Mesothelial cell of epicardium (in vitro differentiated cells): ENCODE measurements at regions not wholly inside any gene's neighbourhood (a gene's known extent, or its start where the extent isn't known, plus 50 kb on each side); places are given as distances from the start of the nearest gene placed in this dataset.

Source experiments
- DNase-seq, 2 experiments: peaks; one replicate each; pipeline ENCODE4 v3.0.0; 2021; ENCODE audit warnings: low spot score in 2 of 2; ENCODE audit not compliant: unreplicated experiment in 2 of 2
- H3K27ac Mint-ChIP-seq: 2 replicates; pipeline ENCODE4 v1.8.0; 2021; ENCODE audit warnings: mixed read lengths
- H3K27me3 Mint-ChIP-seq: 2 replicates; pipeline ENCODE4 v1.8.0; 2021; ENCODE audit warnings: low read depth, mixed read lengths
- H3K36me3 Mint-ChIP-seq: 2 replicates; pipeline ENCODE4 v1.8.0; 2021; ENCODE audit warnings: mixed read lengths
- H3K4me1 Mint-ChIP-seq: 2 replicates; pipeline ENCODE4 v1.8.0; 2021; ENCODE audit warnings: mixed read lengths
- H3K4me3 Mint-ChIP-seq: 2 replicates; pipeline ENCODE4 v1.8.0; 2021; ENCODE audit warnings: mild to moderate bottlenecking, moderate library complexity, mixed read lengths
- H3K9me3 Mint-ChIP-seq: 2 replicates; pipeline ENCODE4 v1.8.0; 2021; ENCODE audit warnings: mixed read lengths
- CTCF ChIP-seq: fragments of 200-600 bp; sonication (generic); IDR thresholded peaks from one replicate; pipeline ENCODE4 v1.5.0; 2021; ENCODE audit warnings: antibody characterized with exemption; ENCODE audit not compliant: unreplicated experiment

- H3K4me1 Mint-ChIP-seq = peaks cover 35% of the 10 kb centered on the region
- TF ChIP-seq CTCF = no peak
- H3K9me3 Mint-ChIP-seq = no peaks in the 10 kb centered on the region
- no peaks in the 10 kb centered on the region for H3K36me3 Mint-ChIP-seq
- H3K27ac Mint-ChIP-seq = no peak overlapping the region
- no peak overlapping the region for H3K4me3 Mint-ChIP-seq
- no peak for DNase-seq
- H3K27me3 Mint-ChIP-seq = peaks cover 31% of the 10 kb centered on the region
Measured at GRCh38 chr17:49915260-49915659, 53.7 kb upstream of the DLX4 start.

GRCh38 chr17:49915670-49916069, 53.3 kb upstream of the DLX4 start:
- no peaks in the 10 kb centered on the region for H3K9me3 Mint-ChIP-seq
- H3K27ac Mint-ChIP-seq = no peak overlapping the region
- no peaks in the 10 kb centered on the region for H3K36me3 Mint-ChIP-seq
- peaks cover 34% of the 10 kb centered on the region for H3K4me1 Mint-ChIP-seq
- no peak for DNase-seq
- H3K27me3 Mint-ChIP-seq = peaks cover 29% of the 10 kb centered on the region
- H3K4me3 Mint-ChIP-seq = no peak overlapping the region
- TF ChIP-seq CTCF = no peak

GRCh38 chr17:49916854-49917515, 52.0 kb upstream of the DLX4 start:
- no peak for DNase-seq
- Mint-ChIP-seq H3K27ac (no peak overlapping the region), H3K36me3 (no peaks in the 10 kb centered on the region), H3K27me3 (peaks cover 18% of the 10 kb centered on the region), H3K4me1 (peaks cover 24% of the 10 kb centered on the region), H3K9me3 (no peaks in the 10 kb centered on the region), H3K4me3 (no peak overlapping the region)
- no peak for TF ChIP-seq CTCF

- H3K4me1 Mint-ChIP-seq = peaks cover 20% of the 10 kb centered on the region
- no peak overlapping the region for H3K4me3 Mint-ChIP-seq
- H3K27me3 Mint-ChIP-seq = peaks cover 11% of the 10 kb centered on the region
- H3K36me3 Mint-ChIP-seq = no peaks in the 10 kb centered on the region
- DNase-seq = no peak
- TF ChIP-seq CTCF = no peak
- H3K9me3 Mint-ChIP-seq = no peaks in the 10 kb centered on the region
- H3K27ac Mint-ChIP-seq = no peak overlapping the region
Measured at GRCh38 chr17:49918591-49918990, 50.4 kb upstream of the DLX4 start.
